ENCODE measurements at regions not wholly inside any gene's neighbourhood (a gene's known extent, or its start where the extent isn't known, plus 50 kb on each side); places are given as distances from the start of the nearest gene placed in this dataset.

GRCh38 chr10:78648256-78648860, 420.4 kb upstream of the ZMIZ1 start:
- Histone ChIP-seq H3K4me1 (ENCODE audit: control insufficient read depth, insufficient read depth, low read length) (peaks cover 51% of the 10 kb centered on the region), H3K9ac (ENCODE audit: low read length) (peak overlapping the region; percentile 79), H3K9me3 (ENCODE audit: control insufficient read depth, low read length) (no peaks in the 10 kb centered on the region), H3K4me3 (ENCODE audit: low read length) (no peak overlapping the region), H3K27me3 (replicated peaks; ENCODE audit: control insufficient read depth, insufficient read depth, low read length) (no peaks in the 10 kb centered on the region), H3K36me3 (ENCODE audit: control insufficient read depth, insufficient read depth, low read length, severe bottlenecking) (no peaks in the 10 kb centered on the region)
- peak; percentile 9 for DNase-seq (ENCODE audit: low read depth)

DNA sequence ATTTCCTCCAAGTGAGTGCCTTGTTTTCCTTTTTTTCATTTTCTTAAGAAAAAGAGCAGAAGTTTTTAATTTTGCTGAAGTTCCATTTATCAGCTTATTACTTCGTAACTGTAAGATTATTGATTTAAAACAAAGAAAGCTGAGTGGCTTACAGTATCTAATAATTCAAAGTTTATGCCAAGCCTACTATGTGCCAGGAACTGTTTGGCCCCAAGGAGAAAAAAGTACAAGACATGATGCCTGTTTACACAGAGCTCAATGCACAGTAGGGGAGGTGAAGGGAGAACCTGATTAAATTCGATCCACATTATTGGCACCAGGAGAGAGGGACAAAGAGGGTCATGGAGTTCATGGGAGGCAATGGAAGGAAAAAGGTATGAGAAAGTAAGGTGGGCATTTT, 419.3 kb upstream of the ZMIZ1 start:
- H3K27me3 ChIP-seq (replicated peaks; ENCODE audit: control insufficient read depth, insufficient read depth, low read length), result no peaks in the 10 kb centered on the region
- peak overlapping the region; percentile 12 for H3K4me3 ChIP-seq (ENCODE audit: low read length)
- no peaks in the 10 kb centered on the region for H3K36me3 ChIP-seq (ENCODE audit: control insufficient read depth, insufficient read depth, low read length, severe bottlenecking)
- DNase-seq (ENCODE audit: low read depth), result no peak
- peaks cover 51% of the 10 kb centered on the region for H3K4me1 ChIP-seq (ENCODE audit: control insufficient read depth, insufficient read depth, low read length)
- no peaks in the 10 kb centered on the region for H3K9me3 ChIP-seq (ENCODE audit: control insufficient read depth, low read length)
- peak overlapping the region; percentile 79 for H3K9ac ChIP-seq (ENCODE audit: low read length)

- H3K9me3 ChIP-seq (ENCODE audit: control insufficient read depth, low read length), result no peaks in the 10 kb centered on the region
- H3K36me3 ChIP-seq (ENCODE audit: control insufficient read depth, insufficient read depth, low read length, severe bottlenecking), result no peaks in the 10 kb centered on the region
- peak overlapping the region; percentile 79 for H3K9ac ChIP-seq (ENCODE audit: low read length)
- no peak for DNase-seq (ENCODE audit: low read depth)
- peaks cover 51% of the 10 kb centered on the region for H3K4me1 ChIP-seq (ENCODE audit: control insufficient read depth, insufficient read depth, low read length)
- H3K27me3 ChIP-seq (replicated peaks; ENCODE audit: control insufficient read depth, insufficient read depth, low read length), result no peaks in the 10 kb centered on the region
- H3K4me3 ChIP-seq (ENCODE audit: low read length), result no peak overlapping the region
These were observed 418.6 kb upstream of the ZMIZ1 start for GRCh38 chr10:78650122-78650521.

GRCh38 chr10:78651287-78651686, 417.5 kb upstream of the ZMIZ1 start:
- peak overlapping the region; percentile 67 for H3K9ac ChIP-seq (ENCODE audit: low read length)
- no peaks in the 10 kb centered on the region for H3K27me3 ChIP-seq (replicated peaks; ENCODE audit: control insufficient read depth, insufficient read depth, low read length)
- peaks cover 58% of the 10 kb centered on the region for H3K4me1 ChIP-seq (ENCODE audit: control insufficient read depth, insufficient read depth, low read length)
- no peak for DNase-seq (ENCODE audit: low read depth)
- peak overlapping the region; percentile 32 for H3K4me3 ChIP-seq (ENCODE audit: low read length)
- no peaks in the 10 kb centered on the region for H3K9me3 ChIP-seq (ENCODE audit: control insufficient read depth, low read length)
- H3K36me3 ChIP-seq (ENCODE audit: control insufficient read depth, insufficient read depth, low read length, severe bottlenecking), result no peaks in the 10 kb centered on the region

GRCh38 chr10:78653555-78653954, 415.2 kb upstream of the ZMIZ1 start:
- no peaks in the 10 kb centered on the region for H3K27me3 ChIP-seq (replicated peaks; ENCODE audit: control insufficient read depth, insufficient read depth, low read length)
- H3K4me3 ChIP-seq (ENCODE audit: low read length), result no peak overlapping the region
- no peak for DNase-seq (ENCODE audit: low read depth)

DNA sequence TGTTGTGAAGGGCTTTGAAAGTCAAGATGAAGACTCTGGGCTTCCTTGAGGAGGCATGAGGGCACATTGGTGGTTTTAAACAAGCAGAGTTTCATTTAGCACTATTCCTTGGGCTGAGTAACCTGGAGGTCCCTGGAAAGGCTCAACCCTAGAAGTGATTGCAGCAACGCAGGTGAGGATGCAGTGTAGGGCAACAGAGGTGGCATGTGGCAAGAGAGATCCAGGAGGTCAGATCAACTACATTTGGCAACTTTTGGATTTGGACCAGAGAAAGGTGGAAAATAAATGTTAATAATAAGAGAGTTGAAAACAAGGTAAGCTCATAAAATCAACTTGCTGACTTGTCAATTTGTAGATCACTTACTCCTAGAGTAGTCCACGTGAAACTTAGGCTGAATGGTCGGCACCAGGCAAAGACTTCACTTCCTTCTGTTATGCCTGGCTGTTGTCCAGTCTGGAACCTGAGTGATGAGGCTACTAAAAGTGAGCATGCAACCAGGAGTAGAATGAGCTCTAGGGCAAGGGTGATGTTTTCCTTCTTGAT, 414.6 kb upstream of the ZMIZ1 start:
- Histone ChIP-seq H3K36me3 (ENCODE audit: control insufficient read depth, insufficient read depth, low read length, severe bottlenecking) (no peaks in the 10 kb centered on the region), H3K9ac (ENCODE audit: low read length) (no peak overlapping the region), H3K4me1 (ENCODE audit: control insufficient read depth, insufficient read depth, low read length) (peaks cover 49% of the 10 kb centered on the region), H3K4me3 (ENCODE audit: low read length) (no peak overlapping the region), H3K27me3 (replicated peaks; ENCODE audit: control insufficient read depth, insufficient read depth, low read length) (no peaks in the 10 kb centered on the region), H3K9me3 (ENCODE audit: control insufficient read depth, low read length) (no peaks in the 10 kb centered on the region)
- DNase-seq (ENCODE audit: low read depth), result no peak

More at GRCh38 chr10:78653555-78653954, 415.2 kb upstream of the ZMIZ1 start:
- H3K4me1 ChIP-seq (ENCODE audit: control insufficient read depth, insufficient read depth, low read length), result peaks cover 55% of the 10 kb centered on the region
- no peak overlapping the region for H3K9ac ChIP-seq (ENCODE audit: low read length)
- no peaks in the 10 kb centered on the region for H3K36me3 ChIP-seq (ENCODE audit: control insufficient read depth, insufficient read depth, low read length, severe bottlenecking)
- H3K9me3 ChIP-seq (ENCODE audit: control insufficient read depth, low read length), result no peaks in the 10 kb centered on the region

- no peak for DNase-seq (ENCODE audit: low read depth)
- H3K4me1 ChIP-seq (ENCODE audit: control insufficient read depth, insufficient read depth, low read length), result peaks cover 40% of the 10 kb centered on the region
- H3K4me3 ChIP-seq (ENCODE audit: low read length), result no peak overlapping the region
- peak overlapping the region; percentile 68 for H3K9ac ChIP-seq (ENCODE audit: low read length)
- H3K9me3 ChIP-seq (ENCODE audit: control insufficient read depth, low read length), result no peaks in the 10 kb centered on the region
- H3K27me3 ChIP-seq (replicated peaks; ENCODE audit: control insufficient read depth, insufficient read depth, low read length), result no peaks in the 10 kb centered on the region
- H3K36me3 ChIP-seq (ENCODE audit: control insufficient read depth, insufficient read depth, low read length, severe bottlenecking), result no peaks in the 10 kb centered on the region
These were observed 412.8 kb upstream of the ZMIZ1 start for GRCh38 chr10:78655979-78656378.

- peak overlapping the region; percentile 68 for H3K9ac ChIP-seq (ENCODE audit: low read length)
- H3K9me3 ChIP-seq (ENCODE audit: control insufficient read depth, low read length), result no peaks in the 10 kb centered on the region
- H3K36me3 ChIP-seq (ENCODE audit: control insufficient read depth, insufficient read depth, low read length, severe bottlenecking), result no peaks in the 10 kb centered on the region
- no peak for DNase-seq (ENCODE audit: low read depth)
- H3K27me3 ChIP-seq (replicated peaks; ENCODE audit: control insufficient read depth, insufficient read depth, low read length), result no peaks in the 10 kb centered on the region
- peaks cover 40% of the 10 kb centered on the region for H3K4me1 ChIP-seq (ENCODE audit: control insufficient read depth, insufficient read depth, low read length)
- peak overlapping the region; percentile 4 for H3K4me3 ChIP-seq (ENCODE audit: low read length)
These were observed 412.2 kb upstream of the ZMIZ1 start for GRCh38 chr10:78656417-78657162.

DNA sequence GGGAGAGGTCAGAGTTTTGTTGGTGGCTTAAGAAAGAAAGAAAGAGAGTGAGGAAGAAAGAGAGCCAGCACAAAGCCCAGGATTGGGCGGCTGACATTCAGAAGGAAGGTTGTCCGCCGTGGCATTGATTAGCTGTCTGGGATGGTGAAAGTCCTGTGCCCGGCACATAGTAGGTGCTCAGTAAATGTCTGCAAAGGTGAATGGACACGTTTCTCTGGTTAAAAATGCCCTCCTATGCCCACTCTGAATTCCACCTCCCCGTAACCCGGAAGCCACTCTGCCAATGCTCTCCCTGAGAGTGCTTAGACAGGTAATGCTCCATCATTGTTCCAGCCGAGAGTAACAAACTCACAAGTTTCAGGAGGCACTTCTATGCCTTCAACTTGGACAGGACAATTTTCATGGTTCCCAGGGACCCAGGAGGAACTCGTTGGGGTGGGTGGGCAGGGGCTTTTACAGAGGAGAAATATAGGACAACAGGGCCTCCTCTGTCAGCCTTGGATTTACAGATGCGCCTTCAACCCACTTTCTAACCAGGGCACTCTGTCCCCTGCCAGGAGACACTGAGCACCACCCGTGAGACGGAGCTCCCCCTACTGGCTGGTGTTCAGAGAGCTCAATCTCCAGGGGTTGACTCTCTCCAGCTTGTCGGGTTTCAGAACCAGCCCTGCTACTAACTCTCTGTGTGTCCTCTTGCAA, 411.5 kb upstream of the ZMIZ1 start:
- Histone ChIP-seq H3K4me1 (ENCODE audit: control insufficient read depth, insufficient read depth, low read length) (peaks cover 37% of the 10 kb centered on the region), H3K9ac (ENCODE audit: low read length) (peak overlapping the region; percentile 68), H3K9me3 (ENCODE audit: control insufficient read depth, low read length) (no peaks in the 10 kb centered on the region), H3K27me3 (replicated peaks; ENCODE audit: control insufficient read depth, insufficient read depth, low read length) (no peaks in the 10 kb centered on the region), H3K4me3 (ENCODE audit: low read length) (peak overlapping the region; percentile 4), H3K36me3 (ENCODE audit: control insufficient read depth, insufficient read depth, low read length, severe bottlenecking) (no peaks in the 10 kb centered on the region)
- DNase-seq (ENCODE audit: low read depth), result peak; percentile 54

DNA sequence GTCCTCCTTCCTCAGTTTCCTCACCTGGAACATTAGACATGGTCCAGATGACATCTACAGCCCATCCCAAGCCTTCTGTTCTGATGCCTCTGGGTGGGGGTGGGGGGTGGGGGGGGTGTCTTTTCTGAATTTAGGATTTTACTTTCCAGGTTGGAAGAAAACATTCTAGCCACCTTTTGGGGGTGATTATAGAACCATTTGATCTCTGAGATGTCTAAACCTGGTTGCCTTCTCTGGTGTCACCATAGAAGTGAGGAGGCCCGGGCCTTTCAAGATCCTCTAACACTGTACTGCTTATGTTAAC, 411.0 kb upstream of the ZMIZ1 start:
- Histone ChIP-seq H3K36me3 (ENCODE audit: control insufficient read depth, insufficient read depth, low read length, severe bottlenecking) (no peaks in the 10 kb centered on the region), H3K9ac (ENCODE audit: low read length) (peak overlapping the region; percentile 44), H3K4me3 (ENCODE audit: low read length) (no peak overlapping the region), H3K9me3 (ENCODE audit: control insufficient read depth, low read length) (no peaks in the 10 kb centered on the region), H3K4me1 (ENCODE audit: control insufficient read depth, insufficient read depth, low read length) (peaks cover 37% of the 10 kb centered on the region), H3K27me3 (replicated peaks; ENCODE audit: control insufficient read depth, insufficient read depth, low read length) (no peaks in the 10 kb centered on the region)
- no peak for DNase-seq (ENCODE audit: low read depth)
